HG02623 (cell line): ENCODE measurements at regions not wholly inside any gene's neighbourhood (a gene's known extent, or its start where the extent isn't known, plus 50 kb on each side); places are given as distances from the start of the nearest gene placed in this dataset.

Experiments
- ATAC-seq: cut with Tn5 transposase; IDR thresholded peaks from one replicate; pipeline ENCODE4 v1.9.1; 2021; ENCODE audit warnings: moderate library complexity; ENCODE audit not compliant: unreplicated experiment

DNA sequence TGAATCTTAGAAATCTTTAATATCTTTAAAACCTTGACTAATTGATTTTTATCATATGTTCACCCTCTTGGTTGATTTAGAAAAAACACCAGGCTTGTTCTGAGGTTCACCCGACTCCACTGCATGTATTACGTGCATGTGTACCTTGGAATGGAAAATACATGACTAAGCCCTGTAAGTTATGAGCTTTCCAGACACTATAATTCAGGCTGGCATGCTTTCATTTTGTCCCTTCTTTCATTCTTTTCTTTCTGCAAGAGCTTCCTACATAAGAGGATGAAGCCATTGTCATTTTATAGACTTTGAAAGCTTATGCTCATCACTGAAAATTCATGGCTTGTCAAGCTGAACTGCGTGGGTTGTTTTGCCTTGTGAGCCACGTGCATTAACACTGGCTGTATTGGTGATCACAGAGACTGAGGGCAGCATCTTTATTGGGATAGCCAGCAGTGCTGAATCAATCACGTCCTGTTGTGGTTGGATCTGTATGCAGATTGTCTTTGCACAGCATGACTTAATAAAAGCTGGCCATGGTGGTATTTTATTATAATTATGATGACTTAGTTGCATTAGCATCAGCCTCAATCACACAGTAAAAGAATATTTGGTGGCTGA lies 141.9 kb downstream of the SLIT2 start:
- no peak for ATAC-seq

- no peak for ATAC-seq
Observed at GRCh38 chr4:20394512-20394911, 142.8 kb downstream of the SLIT2 start.

DNA sequence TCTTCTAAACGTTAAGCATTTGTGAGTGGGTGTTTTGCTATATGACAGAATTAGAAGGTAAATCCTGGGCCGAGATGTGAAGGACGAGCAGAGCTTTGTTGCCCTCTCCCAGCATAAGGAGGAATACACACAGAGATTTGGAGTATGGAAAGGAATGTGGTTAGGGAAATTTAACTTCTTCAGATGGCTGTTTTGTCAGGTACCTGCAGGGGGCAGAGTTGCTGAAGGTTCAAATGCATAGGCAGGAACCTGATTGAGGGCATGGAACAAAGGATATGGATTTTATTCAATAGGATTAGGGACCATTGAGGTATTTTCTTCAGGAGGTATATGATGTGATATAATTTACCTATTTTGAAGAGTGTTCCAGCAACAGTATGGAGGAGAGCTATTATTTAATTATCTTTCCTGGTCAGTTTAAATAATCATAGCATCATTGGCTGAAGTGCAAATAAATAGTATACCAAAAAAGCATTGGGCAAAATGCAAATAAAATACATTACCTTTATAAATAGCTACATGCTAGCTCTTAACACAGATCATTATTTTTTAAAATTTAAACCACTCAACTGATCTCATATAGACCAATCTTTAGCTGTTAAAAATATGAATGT lies 143.6 kb downstream of the SLIT2 start:
- ATAC-seq, result no peak

- ATAC-seq, result no peak
Observed at GRCh38 chr4:20403290-20403689, 151.6 kb downstream of the SLIT2 start.

- ATAC-seq, result no peak
Observed at GRCh38 chr4:20403846-20404245, 152.1 kb downstream of the SLIT2 start.

- no peak for ATAC-seq
Observed at GRCh38 chr4:20408611-20409010, 156.9 kb downstream of the SLIT2 start.

GRCh38 chr4:20412072-20412471 lies 160.4 kb downstream of the SLIT2 start:
- ATAC-seq, result no peak

DNA sequence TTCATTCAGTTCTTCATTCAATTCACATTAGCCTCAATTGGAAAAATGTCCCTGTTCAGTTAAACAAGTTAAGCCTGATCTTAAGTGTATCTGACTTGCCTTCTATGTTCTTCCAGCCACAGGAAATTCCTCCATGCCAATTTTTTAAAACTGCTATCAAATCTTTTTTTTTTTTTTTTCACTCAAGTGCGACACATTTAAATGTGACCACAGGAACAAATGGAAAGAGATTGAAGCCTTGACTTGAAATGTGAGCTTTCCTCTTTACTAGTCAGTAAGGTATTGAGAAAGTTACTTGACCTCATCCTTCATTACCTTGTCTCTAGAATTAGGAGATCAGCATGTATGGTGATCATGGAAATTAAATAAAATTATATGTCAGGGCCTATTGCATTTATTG lies 165.1 kb downstream of the SLIT2 start:
- ATAC-seq, result no peak

DNA sequence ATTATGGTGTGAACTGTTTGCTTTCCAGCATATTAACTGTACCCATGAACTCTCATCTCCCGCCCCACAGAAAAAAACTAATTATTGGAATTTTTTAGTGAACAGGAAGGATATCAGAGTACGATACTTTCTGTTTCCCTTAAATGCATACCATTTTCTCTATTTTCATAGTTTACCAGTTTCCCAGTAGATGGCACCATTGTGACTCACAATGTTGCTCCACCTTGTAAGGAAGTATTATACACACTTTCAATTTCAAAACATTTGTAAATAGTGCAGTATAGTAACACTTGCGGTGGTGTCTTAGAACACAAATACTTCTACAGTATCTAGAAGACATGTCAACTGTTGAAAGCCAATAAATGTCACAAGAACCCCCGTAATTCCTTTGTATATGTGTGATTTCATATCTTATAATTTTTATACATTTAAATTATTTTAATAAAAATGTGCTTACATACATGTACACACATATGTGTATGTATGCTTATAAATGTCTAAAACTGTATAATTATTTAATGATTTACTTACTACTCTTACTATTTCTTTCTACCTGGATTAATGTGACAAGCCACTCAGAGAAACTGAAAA lies 167.3 kb downstream of the SLIT2 start:
- ATAC-seq, result peak; percentile 99

- ATAC-seq, result no peak
Observed at GRCh38 chr4:20420916-20421602, 169.4 kb downstream of the SLIT2 start.

DNA sequence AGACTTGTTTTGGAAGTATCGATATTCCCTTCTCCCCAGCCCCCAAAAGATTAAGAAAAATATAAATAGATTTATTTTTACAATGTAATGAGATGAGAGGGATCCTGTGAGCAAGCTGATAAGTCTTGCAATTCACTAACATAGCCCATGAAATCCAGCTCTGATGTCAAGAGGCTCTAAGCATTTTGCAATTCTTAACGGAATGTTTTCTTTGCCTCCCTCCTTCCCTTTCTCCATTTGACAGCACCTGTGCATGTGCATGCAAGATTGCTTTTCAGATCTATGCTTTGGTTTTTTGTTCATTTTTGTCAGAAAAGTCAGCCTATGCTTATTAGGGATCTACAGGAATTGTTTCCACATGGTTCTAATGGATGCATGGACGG lies 169.9 kb downstream of the SLIT2 start:
- no peak for ATAC-seq

- ATAC-seq, result peak; percentile 62
Observed at GRCh38 chr4:20422398-20422797, 170.7 kb downstream of the SLIT2 start.

DNA sequence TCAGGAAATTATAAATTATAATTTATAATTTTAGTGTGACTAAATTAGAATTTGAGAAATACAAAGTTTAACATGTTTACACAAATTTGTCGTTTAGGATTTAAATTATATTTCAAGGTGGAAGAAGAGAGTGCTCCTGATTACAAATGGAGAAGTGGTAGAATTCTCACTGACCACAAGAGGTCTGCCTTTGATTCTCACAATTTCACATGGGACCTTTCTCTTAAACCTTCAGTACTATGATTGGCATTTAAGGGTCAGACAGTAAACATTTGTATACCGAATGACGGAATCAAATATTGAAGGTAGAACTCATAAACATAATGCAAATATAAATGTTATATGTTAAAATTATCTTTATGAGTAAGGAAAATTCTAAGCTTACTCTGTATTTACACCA lies 171.7 kb downstream of the SLIT2 start:
- ATAC-seq, result no peak

- no peak for ATAC-seq
Observed at GRCh38 chr4:20426028-20426427, 174.3 kb downstream of the SLIT2 start.

DNA sequence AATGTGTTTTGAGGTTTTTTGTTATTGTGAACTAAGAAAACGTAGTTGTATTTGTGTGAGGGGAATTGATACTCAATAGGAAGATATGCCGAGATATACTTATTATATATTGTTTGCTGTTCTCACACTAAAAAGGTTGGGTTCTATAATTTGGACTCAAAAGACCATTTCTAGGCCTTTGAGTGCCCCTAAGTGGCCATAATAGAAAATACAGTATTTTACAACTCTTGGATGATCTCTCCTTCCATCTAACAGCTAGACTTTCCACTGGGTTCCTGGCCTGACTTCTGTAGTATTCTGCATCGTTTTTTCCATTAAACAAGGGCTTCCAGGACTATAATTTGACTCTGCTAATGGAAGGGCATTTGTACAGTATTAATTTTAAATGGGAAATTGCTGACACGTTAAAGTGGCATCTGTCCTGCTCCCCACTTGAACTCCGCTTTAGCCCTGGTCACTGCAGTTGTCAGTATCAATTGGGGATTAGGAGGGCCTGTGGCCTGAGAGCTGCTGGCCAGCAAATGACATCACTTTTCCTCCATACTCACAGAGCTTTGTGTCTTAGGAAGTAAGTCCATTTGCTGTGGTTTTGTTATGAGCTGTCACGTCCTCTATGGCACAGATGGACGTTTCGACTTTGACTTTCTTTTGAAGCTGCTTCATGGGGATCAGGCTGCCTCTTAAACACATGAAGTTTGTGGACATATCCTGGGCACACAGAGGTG lies 176.9 kb downstream of the SLIT2 start:
- ATAC-seq, result peak; percentile 57

DNA sequence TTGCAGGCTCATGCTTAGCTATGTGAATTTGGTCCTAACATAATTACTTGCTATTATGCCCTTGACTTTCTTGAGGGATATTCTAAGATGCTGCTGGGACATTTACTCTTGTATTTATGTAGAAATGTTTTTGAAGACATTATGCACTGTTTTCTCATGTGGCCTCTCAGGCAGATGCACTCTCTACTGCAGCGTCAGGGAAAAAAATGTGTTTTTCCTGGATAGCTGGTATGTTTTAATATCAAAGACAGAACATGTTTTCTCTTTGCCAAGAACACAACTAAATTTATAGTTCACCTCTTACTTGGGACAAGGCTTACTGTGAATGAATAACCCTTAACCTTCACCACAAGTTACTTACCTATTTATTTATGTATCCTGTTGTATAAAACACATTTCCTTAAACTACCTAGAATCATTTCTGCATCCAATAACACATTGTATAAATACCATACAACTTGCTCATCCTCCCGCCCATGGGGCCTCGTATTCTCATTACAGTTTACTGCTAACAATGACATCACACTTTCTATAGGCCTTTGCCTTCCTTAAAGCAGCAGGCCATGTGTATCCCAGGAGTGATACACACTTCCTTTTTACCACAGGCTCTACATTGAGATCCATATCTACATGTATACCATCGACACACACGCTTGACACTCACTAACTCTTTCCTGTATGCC lies 178.7 kb downstream of the SLIT2 start:
- ATAC-seq, result no peak

DNA sequence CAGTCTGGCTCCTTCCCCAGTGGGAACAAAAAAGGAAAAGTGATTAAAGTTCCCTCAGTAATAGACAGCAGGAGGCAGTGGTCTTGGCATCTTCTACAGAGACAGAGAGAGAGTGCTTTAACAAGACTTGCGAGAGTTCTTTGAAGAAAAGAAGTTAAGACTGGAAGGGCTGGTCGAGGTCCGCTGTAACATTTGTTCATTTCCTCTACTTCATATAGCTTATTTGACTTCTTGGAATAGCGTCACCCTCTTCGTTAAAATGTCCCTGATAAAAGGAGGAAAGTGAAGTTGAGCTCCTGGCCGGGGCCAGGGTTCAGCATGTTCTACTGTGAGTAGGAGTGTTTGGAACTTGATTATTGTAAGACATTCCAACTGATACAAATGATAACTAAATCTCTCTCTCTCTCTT lies 179.8 kb downstream of the SLIT2 start:
- no peak for ATAC-seq

- ATAC-seq, result no peak
Observed at GRCh38 chr4:20432088-20432487, 180.4 kb downstream of the SLIT2 start.

DNA sequence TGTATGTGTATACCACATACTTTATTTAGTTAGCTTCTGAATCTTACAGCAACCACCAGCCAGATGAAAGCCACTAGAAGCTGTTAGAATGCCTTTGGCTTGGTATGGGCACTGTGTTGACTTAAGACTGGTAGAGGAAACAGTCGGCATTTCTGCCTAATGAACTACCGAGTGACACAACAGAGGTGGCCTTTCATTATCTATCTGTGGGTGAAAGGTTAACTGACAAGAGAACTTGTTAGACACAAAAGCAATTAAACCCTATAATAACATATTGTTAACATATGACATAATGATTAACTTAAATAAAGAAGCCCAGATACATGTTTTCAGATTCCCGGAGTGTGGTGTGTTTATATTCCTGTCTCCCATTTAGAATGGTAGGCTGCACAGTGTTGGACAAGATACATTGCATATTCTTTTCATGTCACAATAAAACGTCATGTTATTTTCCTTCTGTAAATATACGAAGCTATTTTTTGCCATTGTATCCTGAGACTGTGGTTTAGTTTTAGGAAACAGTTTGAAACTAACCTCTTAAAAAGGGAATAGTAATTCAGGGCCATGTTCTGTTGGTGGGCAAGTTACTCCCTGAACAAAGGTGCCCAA lies 181.5 kb downstream of the SLIT2 start:
- no peak for ATAC-seq

- ATAC-seq, result no peak
Observed at GRCh38 chr4:20440170-20440569, 188.5 kb downstream of the SLIT2 start.
